Common myeloid progenitor, CD34-positive (primary cell): ENCODE measurements at regions not wholly inside any gene's neighbourhood (a gene's known extent, or its start where the extent isn't known, plus 50 kb on each side); places are given as distances from the start of the nearest gene placed in this dataset.

Experiments
- CTCF ChIA-PET: fragments of 350-600 bp; sonication (Branson Sonifier 250); formaldehyde crosslinking; loops from one replicate; lab custom pipeline; 2021; ENCODE audit warnings: antibody characterized with exemption; lab: Charles Lee
- POLR2A ChIA-PET: fragments of 350-600 bp; sonication (Branson Sonifier 250); formaldehyde crosslinking; loops from one replicate; lab custom pipeline; 2021; ENCODE audit warnings: antibody characterized with exemption; lab: Charles Lee
- DNase-seq, 3 donors: peaks; one replicate each; pipeline versions ENCODE4 v3.0.0 to v3.0.0-alpha.2; 2013
- H3K27ac ChIP-seq, 2 experiments: 1 replicate in 1 of 2; 2 replicates in 1 of 2; pipeline ENCODE4 v1.7.0; 2013; ENCODE audit warnings: inconsistent platforms in 2 of 2, low read length in 2 of 2, mild to moderate bottlenecking in 2 of 2, low read depth in 1 of 2, moderate library complexity in 1 of 2; ENCODE audit not compliant: severe bottlenecking in 2 of 2, insufficient read depth in 1 of 2, poor library complexity in 1 of 2
- H3K27me3 ChIP-seq, 5 experiments: replicated peaks in 2 of 5; 1 replicate in 3 of 5; 2 replicates in 2 of 5; pipeline versions ENCODE4 v1.6.1 to v1.7.0; 2013; ENCODE audit warnings: low read length in 4 of 5, mild to moderate bottlenecking in 2 of 5, moderate library complexity in 2 of 5, inconsistent platforms in 1 of 5; ENCODE audit not compliant: insufficient read depth in 5 of 5, control insufficient read depth in 4 of 5
- H3K36me3 ChIP-seq, 4 experiments: 1 replicate in 2 of 4; 2 replicates in 2 of 4; pipeline versions ENCODE4 v1.6.1 to v1.7.0; 2013; ENCODE audit warnings: low read length in 3 of 4, control low read depth in 1 of 4, mild to moderate bottlenecking in 1 of 4; ENCODE audit not compliant: control insufficient read depth in 4 of 4, insufficient read depth in 4 of 4
- H3K4me1 ChIP-seq, 4 experiments: 1 replicate in 3 of 4; 2 replicates in 1 of 4; pipeline versions ENCODE4 v1.6.1 to v1.7.1; 2013; ENCODE audit warnings: low read length in 3 of 4, mild to moderate bottlenecking in 3 of 4, control low read depth in 1 of 4, inconsistent platforms in 1 of 4, moderate library complexity in 1 of 4; ENCODE audit not compliant: control insufficient read depth in 4 of 4, insufficient read depth in 4 of 4; ENCODE audit errors: control extremely low read depth in 1 of 4
- H3K4me3 ChIP-seq, 7 experiments: 1 replicate in 4 of 7; 2 replicates in 3 of 7; pipeline versions ENCODE4 v1.5.1 to v1.7.0; 2013; ENCODE audit warnings: mild to moderate bottlenecking in 7 of 7, low read length in 6 of 7, moderate library complexity in 6 of 7, inconsistent platforms in 2 of 7, low read depth in 2 of 7, control low read depth in 1 of 7; ENCODE audit not compliant: insufficient read depth in 4 of 7, control insufficient read depth in 1 of 7; ENCODE audit errors: extremely low read depth in 1 of 7
- H3K9me3 ChIP-seq, 5 experiments: 1 replicate in 4 of 5; 2 replicates in 1 of 5; pipeline versions ENCODE4 v1.6.1 to v1.7.1; 2013; ENCODE audit warnings: low read length in 4 of 5, mild to moderate bottlenecking in 2 of 5, inconsistent platforms in 1 of 5, low read depth in 1 of 5, moderate library complexity in 1 of 5; ENCODE audit not compliant: control insufficient read depth in 4 of 5, insufficient read depth in 2 of 5; ENCODE audit errors: control extremely low read depth in 1 of 5
- WGBS: methylation state at CpG from one replicate; pipeline ENCODE4 v1.1.5; 2013; ENCODE audit not compliant: insufficient coverage; 5-methylcytosine and 5-hydroxymethylcytosine counted together

DNA sequence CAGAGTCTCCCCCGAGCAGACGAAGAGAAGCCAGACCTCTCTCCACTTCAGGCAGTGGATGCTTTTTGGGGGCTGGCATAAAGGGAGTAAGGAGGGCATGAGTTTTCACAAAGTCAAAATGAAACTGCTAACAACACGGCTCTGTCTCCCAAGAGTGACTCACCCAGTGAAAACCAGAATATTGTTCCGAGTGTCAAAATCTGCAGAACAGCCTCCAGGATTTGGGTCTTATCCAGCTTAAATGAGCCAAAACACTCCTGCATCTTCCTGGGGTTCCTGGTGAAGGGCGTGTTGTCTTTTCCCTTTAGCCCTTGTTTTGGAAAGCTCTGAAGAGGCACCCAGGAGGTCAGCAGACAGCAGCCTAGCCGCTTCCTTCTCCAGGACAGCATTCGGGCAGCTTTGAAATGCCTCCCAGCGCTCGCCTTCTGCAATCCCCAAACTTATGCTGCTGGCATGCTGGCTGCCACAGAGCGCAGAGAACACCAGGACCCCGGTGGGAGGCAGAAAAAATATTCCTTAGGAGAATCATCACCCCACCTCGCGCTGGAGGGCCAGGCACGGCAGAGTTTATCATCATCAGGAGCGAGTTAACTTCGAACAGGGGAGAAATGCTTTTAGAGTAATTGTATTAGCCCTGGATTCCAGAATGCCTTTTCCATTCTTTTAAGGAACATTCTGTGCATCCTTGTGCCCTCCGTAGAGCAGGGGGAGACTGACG lies 117.7 kb upstream of the NCOR2 start:
- WGBS, result 90% methylated on average over 15 of the region's 18 CpGs
- H3K36me3 ChIP-seq, result no peaks in the 10 kb centered on the region
- no peak overlapping the region for H3K27ac ChIP-seq
- H3K9me3 ChIP-seq, result no peaks in the 10 kb centered on the region
- no peaks in the 10 kb centered on the region for H3K27me3 ChIP-seq
- CTCF ChIA-PET, result interaction anchor here (0.9 to 1.5 kb wide), 3 partner anchors 79 to 131 kb away, joined by 3 to 7 read pairs (median 3); no protein-coding TSS in a partner anchor
- H3K4me3 ChIP-seq, result no peak overlapping the region
- no peak for DNase-seq
- POLR2A ChIA-PET, result no interaction called here
- peaks cover 0 to 38% (median 28%) of the 10 kb centered on the region in 4 experiments for H3K4me1 ChIP-seq

DNA sequence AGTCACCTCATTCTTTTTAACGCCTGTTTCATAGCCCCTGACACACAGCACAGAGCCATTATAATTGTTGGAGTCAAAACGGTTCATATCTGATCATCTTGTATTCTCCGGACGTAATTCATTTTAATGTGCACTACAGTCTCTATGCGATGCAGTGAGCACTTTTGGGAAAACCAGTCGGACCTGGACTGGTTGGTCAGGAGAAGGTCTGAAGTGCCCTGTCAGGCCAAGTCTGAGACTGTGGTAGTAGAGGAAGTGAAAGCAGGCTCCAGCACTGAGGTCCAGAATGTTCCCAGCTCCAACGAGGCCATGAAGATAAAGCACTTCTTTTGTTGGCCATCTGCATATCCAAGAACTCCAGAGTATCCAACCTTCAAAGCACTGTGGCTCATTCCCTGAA lies 117.1 kb upstream of the NCOR2 start:
- Histone ChIP-seq H3K4me1 (peaks cover 0 to 33% (median 28%) of the 10 kb centered on the region in 4 experiments), H3K4me3 (no peak overlapping the region), H3K27ac (no peak overlapping the region), H3K9me3 (no peaks in the 10 kb centered on the region), H3K36me3 (no peaks in the 10 kb centered on the region), H3K27me3 (no peaks in the 10 kb centered on the region)
- WGBS, result 85% methylated on average over 7 of the region's 7 CpGs
- DNase-seq, result no peak
- ChIA-PET CTCF (interaction anchor here (0.9 kb wide), 1 partner anchor 86 kb away, joined by 3 read pairs; no protein-coding TSS in a partner anchor), POLR2A (no interaction called here)

DNA sequence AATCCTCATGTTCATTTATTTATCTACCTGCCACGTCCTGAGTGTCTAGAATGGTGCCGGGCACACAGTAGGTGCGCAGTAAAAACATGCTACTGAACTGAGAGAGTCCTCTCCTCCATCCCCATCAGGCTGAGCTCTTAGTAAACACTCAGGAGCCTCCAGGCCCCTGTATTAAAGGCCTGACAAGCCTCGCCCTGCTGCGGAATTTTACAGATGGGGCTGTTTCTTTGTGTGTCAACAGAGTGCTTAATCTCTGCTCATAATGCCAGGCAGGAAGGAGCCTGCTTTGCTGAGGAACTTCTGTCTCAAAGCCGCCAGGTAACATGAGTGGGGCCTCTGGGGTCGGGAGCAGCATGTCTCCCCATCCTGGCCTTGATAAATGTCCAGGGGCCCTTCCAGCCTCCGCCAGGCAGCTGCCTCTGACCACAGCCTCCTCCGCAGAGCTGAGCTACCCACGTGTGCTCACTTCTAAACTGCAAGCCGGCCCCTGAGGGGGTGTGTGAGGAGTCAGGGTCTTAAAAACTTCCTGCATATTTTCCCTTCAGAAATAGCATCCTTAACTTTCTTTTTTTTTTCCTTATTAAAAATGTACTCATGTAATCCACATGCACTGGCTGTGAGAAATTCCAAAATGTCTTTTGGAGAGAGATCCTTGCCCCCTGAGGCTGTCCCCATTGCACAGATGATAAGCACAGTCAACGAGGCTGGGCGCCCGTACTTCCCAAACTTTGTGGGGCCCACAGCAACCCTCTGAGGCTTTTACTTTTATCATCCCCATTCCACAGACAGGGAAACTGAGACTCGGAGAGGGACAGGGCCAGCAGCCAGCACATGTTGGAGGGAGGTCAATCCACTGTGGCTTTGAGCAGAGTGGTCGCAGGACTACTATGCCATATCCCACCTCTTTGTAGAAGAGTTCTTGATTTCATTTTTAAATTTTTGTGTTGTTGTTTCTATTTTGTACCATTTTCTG lies 116.0 kb upstream of the NCOR2 start:
- DNase-seq, result no peak
- no peaks in the 10 kb centered on the region for H3K9me3 ChIP-seq
- H3K36me3 ChIP-seq, result no peaks in the 10 kb centered on the region
- H3K27ac ChIP-seq, result no peak overlapping the region
- WGBS, result 83% methylated on average over 10 of the region's 16 CpGs
- H3K4me1 ChIP-seq, result peaks cover 0 to 33% (median 24%) of the 10 kb centered on the region in 4 experiments
- no peaks in the 10 kb centered on the region for H3K27me3 ChIP-seq
- H3K4me3 ChIP-seq, result no peak overlapping the region
- ChIA-PET CTCF (interaction anchor here (0.6 to 2.3 kb wide), 6 partner anchors 27 to 114 kb away, joined by 3 to 7 read pairs (median 3); no protein-coding TSS in a partner anchor), POLR2A (no interaction called here)

DNA sequence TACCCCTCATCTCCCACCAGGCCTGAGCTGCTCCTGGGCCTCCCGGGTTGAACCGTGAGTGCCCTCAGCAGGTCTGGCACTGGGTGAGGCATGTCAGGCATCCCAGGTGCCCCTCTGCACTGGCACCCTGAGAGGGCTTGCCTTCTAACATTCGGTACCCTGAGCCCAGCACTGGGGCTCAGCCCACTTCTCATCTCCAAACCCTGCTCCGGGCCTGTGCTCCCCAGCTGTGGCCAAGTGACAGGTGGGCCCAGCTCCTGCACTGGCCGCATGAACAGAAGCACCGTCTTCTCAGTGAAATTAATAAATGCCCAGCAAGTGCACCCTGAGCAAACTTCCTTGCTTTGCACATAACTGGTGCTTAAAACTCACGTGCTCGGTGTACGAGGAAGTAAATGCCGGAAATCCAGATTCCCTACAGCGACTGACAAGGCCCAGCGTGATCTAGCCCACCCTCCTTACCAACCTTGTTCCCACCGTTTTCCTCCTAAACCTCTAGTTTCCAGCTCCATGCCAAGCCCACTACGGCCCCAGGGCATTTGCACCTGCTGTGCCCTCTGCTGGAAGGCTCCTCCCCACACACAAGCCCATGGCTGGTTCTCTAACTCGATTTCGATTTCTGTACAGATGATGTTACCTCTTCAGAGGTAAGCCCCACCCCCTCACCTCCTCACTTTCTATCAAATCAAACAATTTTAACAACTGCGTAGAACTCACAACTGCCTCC lies 115.2 kb upstream of the NCOR2 start:
- DNase-seq, result no peak
- Histone ChIP-seq H3K4me3 (no peak overlapping the region), H3K4me1 (peaks cover 0 to 26% (median 17%) of the 10 kb centered on the region in 4 experiments), H3K36me3 (no peaks in the 10 kb centered on the region), H3K9me3 (no peaks in the 10 kb centered on the region), H3K27ac (no peak overlapping the region), H3K27me3 (no peaks in the 10 kb centered on the region)
- WGBS, result 98% methylated on average over 15 of the region's 17 CpGs
- ChIA-PET CTCF (interaction anchor here (0.6 to 2.3 kb wide), 12 partner anchors 9 to 180 kb away, joined by 3 to 7 read pairs (median 3); no protein-coding TSS in a partner anchor), POLR2A (interaction anchor here (1.2 kb wide), 1 partner anchor 13 kb away, joined by 3 read pairs; no protein-coding TSS in a partner anchor)

DNA sequence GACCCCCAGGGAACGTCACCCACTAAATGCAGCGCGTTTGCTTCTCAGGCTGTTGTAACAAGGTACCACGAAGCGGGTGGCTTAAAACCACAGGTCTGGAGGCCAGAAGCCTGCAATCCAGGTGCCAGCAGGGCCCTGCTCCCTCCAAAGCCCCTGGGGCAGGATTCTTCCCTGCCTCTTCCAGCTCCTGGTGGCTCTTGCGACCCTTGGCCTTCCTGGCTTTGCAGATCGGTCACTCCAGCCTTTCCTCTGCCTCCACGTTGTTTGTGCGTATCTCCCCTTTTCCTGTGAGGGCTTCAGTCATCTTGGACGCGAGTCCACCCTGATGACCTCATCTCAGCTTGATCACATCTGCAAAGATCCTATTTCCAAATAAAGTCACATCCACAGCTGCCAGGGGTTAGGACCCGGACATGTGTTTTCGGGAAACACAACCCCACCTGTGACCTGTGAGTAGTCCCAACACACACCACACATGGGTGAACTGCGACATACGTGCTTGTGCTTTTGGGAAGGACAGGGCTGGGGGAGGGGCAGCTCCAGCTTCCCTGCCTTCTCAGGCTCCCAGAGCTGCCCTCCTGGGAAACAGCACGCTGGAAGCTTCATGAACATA lies 114.5 kb upstream of the NCOR2 start:
- Histone ChIP-seq H3K9me3 (no peaks in the 10 kb centered on the region), H3K27me3 (no peaks in the 10 kb centered on the region), H3K27ac (no peak overlapping the region), H3K4me1 (peaks cover 0 to 23% (median 11%) of the 10 kb centered on the region in 4 experiments), H3K36me3 (no peaks in the 10 kb centered on the region), H3K4me3 (no peak overlapping the region)
- ChIA-PET CTCF (interaction anchor here (0.8 to 2.3 kb wide), 15 partner anchors 10 to 210 kb away, joined by 3 to 7 read pairs (median 3); partner anchors contain the start of gene NCOR2), POLR2A (interaction anchor here (1.2 kb wide), 1 partner anchor 12 kb away, joined by 3 read pairs; no protein-coding TSS in a partner anchor)
- no peak for DNase-seq
- 81% methylated on average over 15 of the region's 16 CpGs for WGBS
